ENCODE measurements at regions not wholly inside any gene's neighbourhood (a gene's known extent, or its start where the extent isn't known, plus 50 kb on each side); places are given as distances from the start of the nearest gene placed in this dataset.

DNA sequence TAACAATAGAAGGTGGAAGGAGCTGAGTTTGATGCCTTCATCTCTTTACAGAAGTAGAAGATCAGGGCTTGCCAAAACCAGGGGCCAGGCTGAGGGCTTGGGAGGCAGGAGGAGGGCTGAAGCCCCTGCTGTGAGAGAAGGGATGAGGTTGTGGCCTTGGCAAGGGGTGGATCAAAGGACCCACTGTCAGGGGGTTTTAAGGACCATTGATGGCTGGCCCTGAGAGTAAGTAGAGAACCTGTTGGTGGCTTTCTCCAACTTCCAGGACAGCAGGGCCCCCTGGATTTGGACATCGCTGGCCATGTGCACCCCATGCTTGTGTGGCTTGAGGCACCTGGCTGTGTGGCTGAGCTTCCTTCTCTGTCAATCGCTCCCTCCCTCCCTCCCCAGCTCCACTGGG, 927.7 kb downstream of the TBC1D22A start:
- ATAC-seq = no peak
- TF ChIP-seq OSR1 (CRISPR knock-in tag; IDR thresholded peaks at IDR 0.05) (no peak), BACH2 (CRISPR knock-in tag; IDR thresholded peaks at IDR 0.05; ENCODE audit: borderline replicate concordance) (no peak), CSDC2 (CRISPR knock-in tag; IDR thresholded peaks at IDR 0.05) (no peak), ZC3H10 (CRISPR knock-in tag; IDR thresholded peaks at IDR 0.05) (no peak), PPARA (CRISPR knock-in tag; IDR thresholded peaks at IDR 0.05; ENCODE audit: borderline replicate concordance) (no peak), RARB (CRISPR knock-in tag; IDR thresholded peaks at IDR 0.05) (no peak), TCF4 (CRISPR knock-in tag; IDR thresholded peaks at IDR 0.05; ENCODE audit: borderline replicate concordance) (no peak), ZNF565 (CRISPR knock-in tag; conservative IDR thresholded peaks at IDR 0.05; ENCODE audit: low read depth) (no peak), SNAI2 (CRISPR knock-in tag; IDR thresholded peaks at IDR 0.05) (no peak), ISL1 (CRISPR knock-in tag; IDR thresholded peaks at IDR 0.05) (no peak), ZFP3 (CRISPR knock-in tag; IDR thresholded peaks at IDR 0.05) (no peak), GLIS3 (CRISPR knock-in tag; IDR thresholded peaks at IDR 0.05) (no peak), ZFP30 (CRISPR knock-in tag; IDR thresholded peaks at IDR 0.05) (no peak), ARNTL (CRISPR knock-in tag; IDR thresholded peaks at IDR 0.05; ENCODE audit: borderline replicate concordance, low read depth) (no peak), ZNF8 (CRISPR knock-in tag; IDR thresholded peaks at IDR 0.05) (no peak)
- TF ChIP-seq, protein P1, sequence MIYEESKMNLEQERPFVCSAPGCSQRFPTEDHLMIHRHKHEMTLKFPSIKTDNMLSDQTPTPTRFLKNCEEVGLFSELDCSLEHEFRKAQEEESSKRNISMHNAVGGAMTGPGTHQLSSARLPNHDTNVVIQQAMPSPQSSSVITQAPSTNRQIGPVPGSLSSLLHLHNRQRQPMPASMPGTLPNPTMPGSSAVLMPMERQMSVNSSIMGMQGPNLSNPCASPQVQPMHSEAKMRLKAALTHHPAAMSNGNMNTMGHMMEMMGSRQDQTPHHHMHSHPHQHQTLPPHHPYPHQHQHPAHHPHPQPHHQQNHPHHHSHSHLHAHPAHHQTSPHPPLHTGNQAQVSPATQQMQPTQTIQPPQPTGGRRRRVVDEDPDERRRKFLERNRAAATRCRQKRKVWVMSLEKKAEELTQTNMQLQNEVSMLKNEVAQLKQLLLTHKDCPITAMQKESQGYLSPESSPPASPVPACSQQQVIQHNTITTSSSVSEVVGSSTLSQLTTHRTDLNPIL (CRISPR knock-in tag; IDR thresholded peaks at IDR 0.05; ENCODE audit: low read depth) = no peak
- TF ChIP-seq, protein P2, sequence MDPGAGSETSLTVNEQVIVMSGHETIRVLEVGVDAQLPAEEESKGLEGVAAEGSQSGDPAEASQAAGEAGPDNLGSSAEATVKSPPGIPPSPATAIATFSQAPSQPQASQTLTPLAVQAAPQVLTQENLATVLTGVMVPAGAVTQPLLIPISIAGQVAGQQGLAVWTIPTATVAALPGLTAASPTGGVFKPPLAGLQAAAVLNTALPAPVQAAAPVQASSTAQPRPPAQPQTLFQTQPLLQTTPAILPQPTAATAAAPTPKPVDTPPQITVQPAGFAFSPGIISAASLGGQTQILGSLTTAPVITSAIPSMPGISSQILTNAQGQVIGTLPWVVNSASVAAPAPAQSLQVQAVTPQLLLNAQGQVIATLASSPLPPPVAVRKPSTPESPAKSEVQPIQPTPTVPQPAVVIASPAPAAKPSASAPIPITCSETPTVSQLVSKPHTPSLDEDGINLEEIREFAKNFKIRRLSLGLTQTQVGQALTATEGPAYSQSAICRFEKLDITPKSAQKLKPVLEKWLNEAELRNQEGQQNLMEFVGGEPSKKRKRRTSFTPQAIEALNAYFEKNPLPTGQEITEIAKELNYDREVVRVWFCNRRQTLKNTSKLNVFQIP (CRISPR knock-in tag; IDR thresholded peaks at IDR 0.05; ENCODE audit: borderline replicate concordance, low read depth) = no peak
- TF ChIP-seq, protein P3, sequence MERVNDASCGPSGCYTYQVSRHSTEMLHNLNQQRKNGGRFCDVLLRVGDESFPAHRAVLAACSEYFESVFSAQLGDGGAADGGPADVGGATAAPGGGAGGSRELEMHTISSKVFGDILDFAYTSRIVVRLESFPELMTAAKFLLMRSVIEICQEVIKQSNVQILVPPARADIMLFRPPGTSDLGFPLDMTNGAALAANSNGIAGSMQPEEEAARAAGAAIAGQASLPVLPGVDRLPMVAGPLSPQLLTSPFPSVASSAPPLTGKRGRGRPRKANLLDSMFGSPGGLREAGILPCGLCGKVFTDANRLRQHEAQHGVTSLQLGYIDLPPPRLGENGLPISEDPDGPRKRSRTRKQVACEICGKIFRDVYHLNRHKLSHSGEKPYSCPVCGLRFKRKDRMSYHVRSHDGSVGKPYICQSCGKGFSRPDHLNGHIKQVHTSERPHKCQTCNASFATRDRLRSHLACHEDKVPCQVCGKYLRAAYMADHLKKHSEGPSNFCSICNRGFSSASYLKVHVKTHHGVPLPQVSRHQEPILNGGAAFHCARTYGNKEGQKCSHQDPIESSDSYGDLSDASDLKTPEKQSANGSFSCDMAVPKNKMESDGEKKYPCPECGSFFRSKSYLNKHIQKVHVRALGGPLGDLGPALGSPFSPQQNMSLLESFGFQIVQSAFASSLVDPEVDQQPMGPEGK (CRISPR knock-in tag; IDR thresholded peaks at IDR 0.05; ENCODE audit: borderline replicate concordance) = no peak
- TF ChIP-seq, protein P4, sequence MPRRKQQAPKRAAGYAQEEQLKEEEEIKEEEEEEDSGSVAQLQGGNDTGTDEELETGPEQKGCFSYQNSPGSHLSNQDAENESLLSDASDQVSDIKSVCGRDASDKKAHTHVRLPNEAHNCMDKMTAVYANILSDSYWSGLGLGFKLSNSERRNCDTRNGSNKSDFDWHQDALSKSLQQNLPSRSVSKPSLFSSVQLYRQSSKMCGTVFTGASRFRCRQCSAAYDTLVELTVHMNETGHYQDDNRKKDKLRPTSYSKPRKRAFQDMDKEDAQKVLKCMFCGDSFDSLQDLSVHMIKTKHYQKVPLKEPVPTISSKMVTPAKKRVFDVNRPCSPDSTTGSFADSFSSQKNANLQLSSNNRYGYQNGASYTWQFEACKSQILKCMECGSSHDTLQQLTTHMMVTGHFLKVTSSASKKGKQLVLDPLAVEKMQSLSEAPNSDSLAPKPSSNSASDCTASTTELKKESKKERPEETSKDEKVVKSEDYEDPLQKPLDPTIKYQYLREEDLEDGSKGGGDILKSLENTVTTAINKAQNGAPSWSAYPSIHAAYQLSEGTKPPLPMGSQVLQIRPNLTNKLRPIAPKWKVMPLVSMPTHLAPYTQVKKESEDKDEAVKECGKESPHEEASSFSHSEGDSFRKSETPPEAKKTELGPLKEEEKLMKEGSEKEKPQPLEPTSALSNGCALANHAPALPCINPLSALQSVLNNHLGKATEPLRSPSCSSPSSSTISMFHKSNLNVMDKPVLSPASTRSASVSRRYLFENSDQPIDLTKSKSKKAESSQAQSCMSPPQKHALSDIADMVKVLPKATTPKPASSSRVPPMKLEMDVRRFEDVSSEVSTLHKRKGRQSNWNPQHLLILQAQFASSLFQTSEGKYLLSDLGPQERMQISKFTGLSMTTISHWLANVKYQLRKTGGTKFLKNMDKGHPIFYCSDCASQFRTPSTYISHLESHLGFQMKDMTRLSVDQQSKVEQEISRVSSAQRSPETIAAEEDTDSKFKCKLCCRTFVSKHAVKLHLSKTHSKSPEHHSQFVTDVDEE (CRISPR knock-in tag; IDR thresholded peaks at IDR 0.05) = no peak

DNA sequence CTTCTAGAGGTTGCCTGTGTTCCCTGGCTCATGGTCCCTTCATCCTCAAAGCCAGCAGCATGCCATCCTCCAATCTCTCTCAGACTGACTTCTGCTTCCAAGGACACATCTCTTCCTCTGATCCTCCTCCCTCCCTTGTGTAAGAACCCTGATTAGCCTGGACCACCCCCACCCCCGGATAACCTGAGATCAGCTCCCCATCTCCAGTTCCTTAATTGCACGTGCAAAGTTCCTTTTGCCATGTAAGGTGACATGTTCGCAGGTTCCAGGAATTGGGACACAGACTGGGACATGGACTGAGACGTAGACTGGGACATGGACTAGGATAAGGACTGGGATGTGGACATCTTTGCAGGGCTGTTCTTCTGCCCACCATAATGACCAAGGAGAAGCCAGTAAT, 925.3 kb downstream of the TBC1D22A start:
- no peak for ATAC-seq
- TF ChIP-seq ZFP30 (CRISPR knock-in tag; IDR thresholded peaks at IDR 0.05) (no peak), ZNF8 (CRISPR knock-in tag; IDR thresholded peaks at IDR 0.05) (no peak), ZFP3 (CRISPR knock-in tag; IDR thresholded peaks at IDR 0.05) (no peak)

DNA sequence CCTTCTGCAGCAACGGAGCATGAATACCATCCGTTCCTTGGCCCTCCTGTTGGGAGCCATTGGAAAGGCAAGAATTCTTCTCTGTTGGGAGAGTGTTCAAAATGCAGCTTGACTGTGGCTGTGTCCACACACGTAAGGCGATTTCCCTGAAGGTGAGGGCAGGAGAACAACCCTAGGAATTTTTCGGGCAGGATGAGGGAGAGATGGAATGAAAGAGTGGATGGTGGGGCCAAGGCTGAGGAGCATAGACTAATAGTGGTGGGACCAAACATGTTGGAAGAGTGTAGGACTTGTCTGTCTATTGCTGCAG, 924.9 kb downstream of the TBC1D22A start:
- no peak for ATAC-seq
- TF ChIP-seq OSR1 (CRISPR knock-in tag; IDR thresholded peaks at IDR 0.05) = no peak
- TF ChIP-seq ZFP3 (CRISPR knock-in tag; IDR thresholded peaks at IDR 0.05) = no peak
- no peak for TF ChIP-seq ZFP30 (CRISPR knock-in tag; IDR thresholded peaks at IDR 0.05)
- TF ChIP-seq ISL1 (CRISPR knock-in tag; IDR thresholded peaks at IDR 0.05) = no peak
- TF ChIP-seq, protein P4 (CRISPR knock-in tag; IDR thresholded peaks at IDR 0.05) = no peak

All from SK-N-SH treated with all-trans-retinoic acid at 6 μM for 48 hours (cell line).